ENCODE measurements at regions not wholly inside any gene's neighbourhood (a gene's known extent, or its start where the extent isn't known, plus 50 kb on each side); places are given as distances from the start of the nearest gene placed in this dataset.
"Not testable (repeated sequence)": the region's sequence is repeated elsewhere in the genome, so short reads cannot be mapped to it uniquely, and the experiment has no call there.

DNA sequence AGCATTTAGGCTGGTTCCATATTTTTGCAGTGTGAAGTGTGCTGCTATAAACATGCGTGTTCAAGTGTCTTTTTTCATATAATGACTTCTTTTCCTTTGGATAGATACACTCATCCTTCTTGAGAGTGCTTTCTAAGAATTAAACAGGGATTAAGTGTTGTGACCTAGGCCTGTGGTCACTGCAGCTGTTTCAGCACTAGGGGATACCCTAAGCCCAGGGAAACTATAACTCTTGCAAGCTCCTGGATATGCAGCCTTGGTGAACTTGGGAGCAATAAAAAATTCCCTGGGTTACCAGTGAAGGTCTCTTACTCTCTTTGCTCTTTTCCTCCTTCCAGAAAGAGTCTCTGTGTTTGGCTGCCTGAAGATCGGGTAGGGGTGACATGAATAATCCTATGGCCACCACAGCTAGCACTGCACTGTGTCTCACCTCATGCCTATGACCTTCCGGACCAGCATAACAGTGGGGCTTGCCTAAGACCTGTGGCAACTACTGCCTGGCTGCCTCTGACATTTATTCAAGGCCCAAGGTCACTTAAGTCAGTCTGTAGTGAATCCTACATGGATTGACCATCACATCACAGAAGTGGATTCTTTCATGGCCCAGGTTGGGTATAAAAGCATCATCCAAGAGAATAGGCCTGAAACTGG is 799.7 kb downstream of the DACH1 start:
- no peak for DNase-seq

- peak; percentile 27 for DNase-seq
Measured at GRCh38 chr13:71056581-71056980, 810.4 kb downstream of the DACH1 start.

DNA sequence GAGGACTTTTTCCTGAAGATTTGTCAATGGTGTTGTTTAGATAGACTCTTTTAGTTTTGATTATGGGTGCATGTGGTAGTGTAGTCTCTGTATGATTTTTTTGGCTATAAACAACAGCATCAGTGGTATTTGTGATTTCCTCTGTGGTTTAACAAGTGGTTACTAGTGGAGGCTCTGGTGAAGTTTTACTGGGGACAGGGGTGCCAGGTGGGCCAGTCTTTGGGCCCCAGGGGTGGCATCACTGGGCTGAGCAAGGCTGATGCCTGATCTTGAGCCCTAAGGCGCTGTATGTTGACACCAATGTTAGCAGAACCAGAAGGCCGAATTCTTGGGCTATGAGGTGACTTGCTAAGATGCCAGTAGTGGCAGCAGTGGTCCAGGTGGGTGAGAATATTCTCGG is 811.4 kb downstream of the DACH1 start:
- no peak for DNase-seq

DNA sequence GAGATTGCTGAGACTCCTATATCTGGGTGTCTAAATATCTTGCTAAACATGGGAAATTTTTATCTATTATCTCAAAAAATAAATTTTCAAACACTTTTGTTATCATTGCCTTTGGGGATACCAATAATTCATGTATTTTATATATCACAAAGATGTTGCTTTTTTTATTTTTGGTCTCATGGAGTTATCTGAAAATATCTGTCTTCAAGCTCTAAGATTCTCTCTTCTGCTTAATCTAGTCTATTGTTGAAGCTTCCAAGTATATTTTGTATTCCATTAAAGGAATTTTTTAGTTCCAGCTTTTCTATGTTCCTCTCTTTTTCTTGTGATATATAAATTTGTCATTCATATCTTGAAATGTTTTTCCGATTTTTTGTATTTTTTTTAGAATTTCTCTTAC is 812.0 kb downstream of the DACH1 start:
- no peak for DNase-seq

- DNase-seq = no peak
Measured at GRCh38 chr13:71054358-71054757, 812.6 kb downstream of the DACH1 start.

GRCh38 chr13:71051573-71051972 is 815.4 kb downstream of the DACH1 start:
- DNase-seq = no peak

GRCh38 chr13:71046360-71047079 is 820.5 kb downstream of the DACH1 start:
- no peak for DNase-seq

DNA sequence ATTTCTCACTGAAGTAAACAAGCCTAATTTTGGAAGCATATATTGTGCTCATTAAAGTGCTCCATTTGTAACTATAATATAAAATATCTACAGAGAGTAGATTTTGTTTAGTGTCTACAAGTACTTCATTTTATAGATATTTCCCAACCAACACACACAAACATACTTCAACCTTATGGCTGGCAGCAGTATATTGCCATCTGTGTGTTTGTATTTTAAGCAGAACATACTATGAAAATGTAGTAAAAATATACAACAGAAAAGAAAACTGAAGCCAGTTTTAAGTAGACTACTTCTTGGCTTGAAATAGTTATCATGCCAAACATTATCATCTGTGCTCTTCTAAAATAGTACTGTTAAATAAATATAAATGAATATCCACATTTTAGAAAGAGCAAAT is 821.9 kb downstream of the DACH1 start:
- no peak for DNase-seq

- no peak for DNase-seq
Measured at GRCh38 chr13:71039440-71039839, 827.6 kb downstream of the DACH1 start.

- no peak for DNase-seq
Measured at GRCh38 chr13:71034018-71034417, 833.0 kb downstream of the DACH1 start.

DNA sequence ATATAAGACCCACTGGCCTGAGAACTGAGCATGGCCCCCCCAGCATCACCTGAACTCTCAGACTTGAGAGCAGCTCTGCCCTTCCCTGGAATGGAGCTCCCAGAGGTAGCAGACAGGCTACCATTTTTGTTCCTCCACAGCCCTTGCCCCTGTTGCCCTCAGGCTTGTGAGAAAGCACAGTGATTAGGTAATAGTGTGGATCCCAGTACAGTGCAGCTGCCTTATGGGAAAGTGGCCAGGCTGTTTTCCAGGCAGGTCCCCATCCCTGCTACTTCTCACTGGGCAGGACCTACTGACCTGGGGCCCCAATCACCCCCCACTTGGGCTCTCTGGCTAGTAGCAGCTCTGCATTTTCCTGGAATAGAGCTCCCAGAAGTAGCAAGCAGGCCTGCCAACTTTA is 834.0 kb downstream of the DACH1 start:
- no peak for DNase-seq

GRCh38 chr13:71030784-71031183 is 836.2 kb downstream of the DACH1 start:
- DNase-seq = no peak

DNA sequence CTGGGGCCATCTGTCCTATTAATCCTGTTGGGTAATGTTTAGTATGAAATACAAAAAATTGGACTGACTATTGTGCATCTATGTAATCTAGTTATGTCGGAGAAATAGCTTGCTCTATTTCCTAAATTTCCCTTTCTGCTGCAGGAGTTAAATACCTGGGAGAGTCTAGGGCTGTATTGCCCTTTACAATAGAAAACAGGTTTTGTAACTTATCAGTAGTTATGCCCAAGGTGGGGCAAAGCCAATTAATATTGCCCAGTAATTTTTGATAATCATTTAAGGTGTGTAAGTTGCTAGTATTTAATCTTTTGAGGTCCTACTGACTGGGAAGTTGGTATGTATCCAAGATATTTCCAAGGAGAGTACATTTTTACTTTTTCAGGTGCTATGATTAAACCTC is 838.1 kb downstream of the DACH1 start:
- no peak for DNase-seq

DNA sequence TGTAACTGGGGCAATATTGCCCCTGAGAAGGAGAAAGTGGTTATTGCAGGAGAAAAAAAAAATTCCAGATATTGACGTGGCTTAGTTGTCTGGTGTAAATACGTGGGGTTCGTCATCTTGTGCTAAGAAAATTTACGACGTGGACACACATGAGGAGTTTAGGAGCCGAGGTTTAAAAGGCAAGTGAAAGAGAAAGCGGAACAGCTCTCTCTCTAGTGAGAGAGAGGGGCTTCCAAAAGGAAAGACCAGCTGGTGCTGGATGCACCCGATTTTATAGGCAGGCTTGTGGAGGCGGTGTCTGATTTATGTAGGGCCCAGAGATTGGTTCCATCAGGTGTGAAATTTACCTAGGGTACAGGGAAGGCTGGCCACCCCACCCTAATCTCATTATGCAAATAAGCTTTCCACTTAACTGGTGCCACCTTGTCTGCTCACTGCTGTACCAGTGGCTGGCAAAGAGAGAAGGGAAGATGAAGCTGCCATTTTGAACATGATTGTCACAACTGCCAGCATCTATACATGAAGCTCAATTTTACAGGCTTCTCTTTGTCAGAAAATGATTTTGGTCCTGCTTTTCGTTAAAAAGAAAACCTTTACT is 845.1 kb downstream of the DACH1 start:
- no peak for DNase-seq

- no peak for DNase-seq
Measured at GRCh38 chr13:71018995-71019394, 848.0 kb downstream of the DACH1 start.

DNA sequence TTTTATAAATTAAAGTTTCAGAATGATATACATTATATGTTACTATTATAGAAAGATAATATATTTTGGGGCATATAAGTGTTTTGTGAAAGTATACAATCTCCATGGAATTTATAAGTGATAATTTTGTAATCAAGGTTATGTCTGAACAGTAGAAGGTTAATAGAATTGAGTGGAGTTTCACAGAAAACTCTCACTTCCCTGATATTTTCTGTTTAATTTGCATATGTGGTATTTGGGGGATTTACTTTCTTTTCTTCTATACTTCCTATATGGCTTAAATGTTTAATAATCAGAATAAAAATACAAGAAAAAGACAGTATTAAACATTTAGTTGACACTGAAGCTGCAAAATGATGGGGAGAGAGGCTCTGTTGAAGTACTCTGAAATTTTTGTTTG is 848.5 kb downstream of the DACH1 start:
- no peak for DNase-seq

DNA sequence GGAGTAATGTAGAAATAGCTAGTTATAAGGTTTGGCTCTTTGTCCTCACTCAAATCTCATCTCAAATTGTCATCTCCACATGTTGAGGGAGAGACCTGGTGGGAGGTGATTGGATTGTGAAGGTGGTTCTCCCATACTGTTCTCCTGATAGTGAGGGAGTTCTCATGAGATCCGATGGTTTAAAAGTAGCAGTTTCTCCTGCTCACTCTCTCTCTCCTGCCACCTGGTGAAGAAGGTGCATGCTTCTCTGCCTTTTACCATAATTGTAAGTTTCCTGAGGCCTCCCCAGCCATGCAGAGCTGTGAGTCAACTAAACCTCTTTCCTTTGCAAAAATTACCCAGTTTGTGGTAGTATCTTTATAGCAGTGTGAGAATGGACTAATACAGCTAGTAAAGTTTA is 849.4 kb downstream of the DACH1 start:
- no peak for DNase-seq

GRCh38 chr13:71015516-71015915 is 851.5 kb downstream of the DACH1 start:
- DNase-seq = no peak

- DNase-seq = no peak
Measured at GRCh38 chr13:71015021-71015420, 852.0 kb downstream of the DACH1 start.

- DNase-seq = no peak
Measured at GRCh38 chr13:71005919-71006318, 861.1 kb downstream of the DACH1 start.

DNA sequence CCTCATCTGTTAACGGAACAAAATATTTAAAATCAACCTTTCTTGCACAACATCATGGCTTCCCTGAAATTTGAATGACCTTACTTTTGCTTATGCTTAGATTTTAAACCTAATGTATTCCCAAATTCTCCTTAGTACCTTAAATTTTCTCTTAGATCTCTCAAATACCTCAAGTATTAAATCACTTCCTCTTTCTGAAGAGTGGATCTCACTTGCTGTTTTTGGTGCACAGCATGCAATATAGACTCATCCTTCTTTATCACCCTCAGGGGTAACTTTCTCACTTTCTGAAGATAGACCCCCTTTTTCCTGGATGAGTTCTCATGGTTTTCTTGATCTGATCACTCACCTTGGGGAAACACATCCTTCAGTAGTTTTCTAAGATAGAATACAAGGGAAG is 871.7 kb downstream of the DACH1 start:
- DNase-seq = no peak

DNA sequence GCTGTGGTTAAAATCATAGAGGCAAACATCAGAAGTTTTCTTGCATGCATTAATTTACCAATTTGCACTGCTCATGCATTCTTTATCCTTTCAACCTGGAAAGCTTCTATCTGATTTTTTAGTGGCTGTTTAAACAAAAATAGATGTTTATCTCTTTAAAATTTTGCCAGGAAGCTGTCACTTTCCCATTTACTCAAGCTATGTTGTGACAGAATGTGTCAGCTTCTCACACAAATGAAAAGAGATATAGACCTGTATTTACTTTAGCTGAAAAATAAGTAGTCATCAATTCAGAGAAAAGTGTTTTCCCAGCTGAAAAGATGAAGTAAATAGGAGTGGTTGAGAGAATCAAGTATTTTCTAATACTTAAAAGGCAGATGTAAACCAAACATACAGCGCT is 872.8 kb downstream of the DACH1 start:
- no peak for DNase-seq

DNA sequence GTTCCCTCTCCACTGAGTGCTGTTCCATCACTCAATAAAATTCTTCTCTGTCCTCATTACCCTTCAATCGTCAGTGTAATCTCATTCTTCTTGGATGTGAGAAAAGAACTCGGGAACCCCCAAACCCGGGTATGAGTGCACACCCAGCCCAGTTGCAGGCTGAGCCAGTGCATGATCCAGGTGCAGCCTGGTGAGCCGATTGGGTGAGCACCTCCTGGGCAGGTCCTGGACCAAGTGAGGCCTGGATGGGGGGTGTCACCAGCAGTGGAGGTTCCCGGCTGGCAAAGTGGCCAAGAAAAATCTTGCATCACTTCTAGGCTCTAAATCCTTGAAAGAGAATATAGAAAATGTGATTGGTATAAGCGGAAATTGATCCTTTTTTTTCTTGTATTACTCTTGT is 878.8 kb upstream of the KLHL1 start:
- no peak for DNase-seq

DNA sequence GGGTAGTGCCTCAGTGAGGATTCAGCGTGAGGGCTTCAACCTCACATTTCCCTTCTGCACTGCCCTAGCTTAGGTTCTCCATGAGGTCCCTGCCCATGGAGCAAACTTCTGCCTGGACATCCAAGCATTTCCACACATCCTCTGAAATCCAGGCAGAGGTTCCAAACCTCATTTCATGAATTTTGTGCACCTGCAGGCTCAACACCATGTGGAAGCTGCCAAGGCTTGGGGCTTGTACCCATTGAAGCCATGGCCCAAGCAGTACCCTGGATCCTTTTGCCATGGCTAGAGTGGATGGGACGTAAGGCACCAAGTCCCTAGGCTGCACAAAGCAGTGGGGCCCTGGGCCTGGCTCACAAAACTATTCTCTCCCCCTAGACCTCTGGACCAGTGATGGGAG is 877.1 kb upstream of the KLHL1 start:
- no peak for DNase-seq

DNA sequence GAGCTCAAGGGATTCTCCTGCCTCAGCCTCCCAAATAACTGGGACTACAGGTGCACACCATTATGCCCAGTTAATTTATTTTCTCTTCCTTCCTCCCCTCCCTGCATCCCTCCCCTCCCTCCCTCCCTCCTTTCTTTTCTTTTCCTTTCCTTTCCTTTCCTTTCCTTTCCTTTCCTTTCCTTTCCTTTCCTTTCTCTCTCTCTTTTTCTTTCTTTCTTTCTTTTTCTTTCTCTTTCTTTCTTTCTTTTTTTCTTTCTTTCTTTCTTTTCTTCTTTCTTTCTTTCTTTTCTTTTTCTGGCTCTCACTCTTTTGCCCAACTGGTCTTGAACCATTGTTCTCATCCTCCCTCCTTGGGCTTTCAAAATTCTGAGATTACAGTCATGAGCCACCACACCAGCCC is 873.0 kb upstream of the KLHL1 start:
- DNase-seq = not testable (repeated sequence)

Data from COR-L47 (cell line).